G401 (cell line): ENCODE measurements at regions not wholly inside any gene's neighbourhood (a gene's known extent, or its start where the extent isn't known, plus 50 kb on each side); places are given as distances from the start of the nearest gene placed in this dataset.
A peak's percentile ranks its signal among the peaks of the same experiment; 100 is the strongest.
"Not testable (repeated sequence)": the region's sequence is repeated elsewhere in the genome, so short reads cannot be mapped to it uniquely, and the experiment has no call there.

Experiments used
- DNase-seq: peaks from one replicate; pipeline ENCODE4 v3.0.0-alpha.2; 2015; ENCODE audit warnings: low spot score
- in situ Hi-C: cut with HindIII; loops from 2 replicates; pipeline ENCODE4 v1.10.0; 2016; ENCODE audit warnings: low sequenced_read_pairs, mixed read lengths

- in situ Hi-C loops, result no loop called here
- DNase-seq, result no peak
Observed at GRCh38 chr6:154919806-154920205, 75.3 kb upstream of the TIAM2 start.

GRCh38 chr6:154920495-154921200 is 74.5 kb upstream of the TIAM2 start:
- in situ Hi-C loops, result no loop called here
- no peak for DNase-seq

DNA sequence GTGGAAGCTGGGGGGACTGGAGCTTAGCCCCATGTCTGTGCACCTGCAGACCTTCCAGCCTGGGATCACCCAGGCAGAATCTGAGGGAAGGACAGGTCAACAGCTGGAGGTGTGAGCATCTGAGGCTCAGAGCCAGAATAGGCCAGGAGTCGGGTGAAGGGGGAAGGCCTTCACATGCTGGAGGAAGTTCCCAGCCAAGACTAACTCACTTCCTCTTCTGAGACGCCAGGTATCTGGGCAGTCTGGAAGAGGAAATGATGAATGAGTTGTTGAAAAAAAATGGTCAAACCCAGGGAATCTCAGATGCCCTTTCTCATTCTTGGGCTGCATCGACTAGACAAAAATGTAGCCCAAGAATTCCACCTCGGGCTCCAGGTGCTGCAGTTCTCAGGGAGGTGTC is 73.6 kb upstream of the TIAM2 start:
- in situ Hi-C loops, result no loop called here
- DNase-seq, result no peak

DNA sequence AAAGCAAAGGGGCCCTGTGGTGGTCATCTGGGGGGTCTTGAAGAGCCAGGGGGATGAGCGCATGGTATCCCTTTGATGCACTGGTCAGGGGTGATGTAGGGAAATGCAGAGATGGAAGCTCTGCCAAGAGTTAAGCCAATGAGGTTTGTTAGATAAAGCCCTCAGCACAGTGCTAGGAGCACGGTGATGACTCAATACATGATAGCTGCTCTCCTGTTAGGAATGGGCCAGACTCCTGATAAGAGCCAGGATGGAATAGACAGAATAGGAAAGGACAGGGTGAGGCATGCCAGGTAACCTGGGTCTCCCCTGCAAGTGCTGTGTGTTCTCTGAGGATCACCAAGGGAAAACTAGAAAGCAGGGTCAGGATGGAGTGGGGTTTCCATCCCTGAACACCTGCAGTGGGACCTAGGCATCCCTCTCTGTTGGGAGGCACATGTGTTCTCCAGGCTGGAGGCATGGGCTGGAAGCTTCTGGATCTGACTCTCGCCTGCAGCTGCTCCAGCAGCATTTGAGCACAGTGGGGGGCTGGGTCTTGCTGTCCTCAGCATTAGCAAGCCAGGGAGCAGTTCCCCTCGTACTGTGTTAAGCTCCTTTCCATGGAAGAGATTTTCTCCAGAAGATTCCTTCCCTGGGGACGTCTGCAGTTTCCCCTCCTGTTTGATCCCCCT is 71.8 kb upstream of the TIAM2 start:
- DNase-seq, result no peak
- in situ Hi-C loops, result no loop called here

GRCh38 chr6:154925130-154925529 is 70.0 kb upstream of the TIAM2 start:
- DNase-seq, result no peak
- in situ Hi-C loops, result no loop called here

- no peak for DNase-seq
- in situ Hi-C loops, result no loop called here
Observed at GRCh38 chr6:154926366-154926765, 68.7 kb upstream of the TIAM2 start.

DNA sequence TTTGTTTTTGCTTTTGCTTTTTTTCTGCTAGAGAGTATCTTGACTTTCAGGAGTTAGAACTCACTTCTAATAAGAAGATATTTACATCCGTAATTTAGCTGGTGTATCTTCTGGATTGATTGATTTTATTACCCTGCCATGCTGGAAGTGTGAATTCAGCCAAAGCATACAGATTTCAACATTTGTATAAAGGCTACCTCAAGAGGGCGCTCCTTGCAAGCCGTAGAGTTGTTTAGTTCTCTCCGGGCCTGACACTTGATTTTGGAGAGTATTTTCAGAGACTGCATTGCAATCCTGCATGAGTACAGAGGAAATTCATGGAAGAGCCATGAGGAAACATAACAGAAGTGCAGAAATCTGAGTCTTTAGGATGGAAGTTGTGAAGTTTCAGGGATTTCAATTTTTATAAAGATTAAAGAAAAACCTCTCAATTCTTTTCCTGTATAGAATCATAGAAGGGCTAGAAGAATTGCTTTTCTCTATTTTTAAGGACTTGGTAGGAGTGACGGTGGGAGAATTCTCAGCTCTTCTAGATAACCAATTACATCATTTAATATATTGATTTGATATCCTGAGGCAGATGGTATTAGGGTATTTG is 66.7 kb upstream of the TIAM2 start:
- in situ Hi-C loops, result no loop called here
- peak; percentile 77 for DNase-seq

DNA sequence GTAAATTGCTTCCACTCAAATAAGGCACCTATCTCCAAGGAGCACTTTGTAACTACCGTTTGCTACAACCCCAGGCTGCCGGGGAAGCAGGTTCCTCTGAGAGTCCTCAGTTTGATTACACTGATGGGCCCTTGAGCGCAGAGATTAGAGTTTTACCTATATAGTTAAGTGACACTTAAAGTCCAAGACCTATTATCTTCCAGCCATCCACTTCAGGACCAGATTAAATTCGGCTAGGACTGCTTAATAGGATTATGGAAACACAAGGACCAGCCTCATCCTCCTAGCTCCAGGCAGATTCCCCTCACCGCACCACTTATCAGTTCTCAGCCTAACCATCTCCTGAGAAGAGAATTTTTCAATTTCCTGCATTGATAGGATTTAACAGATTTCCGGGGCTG is 64.7 kb upstream of the TIAM2 start:
- in situ Hi-C loops, result no loop called here
- no peak for DNase-seq

- in situ Hi-C loops, result no loop called here
Observed at GRCh38 chr6:154931711-154932424, 63.2 kb upstream of the TIAM2 start.

DNA sequence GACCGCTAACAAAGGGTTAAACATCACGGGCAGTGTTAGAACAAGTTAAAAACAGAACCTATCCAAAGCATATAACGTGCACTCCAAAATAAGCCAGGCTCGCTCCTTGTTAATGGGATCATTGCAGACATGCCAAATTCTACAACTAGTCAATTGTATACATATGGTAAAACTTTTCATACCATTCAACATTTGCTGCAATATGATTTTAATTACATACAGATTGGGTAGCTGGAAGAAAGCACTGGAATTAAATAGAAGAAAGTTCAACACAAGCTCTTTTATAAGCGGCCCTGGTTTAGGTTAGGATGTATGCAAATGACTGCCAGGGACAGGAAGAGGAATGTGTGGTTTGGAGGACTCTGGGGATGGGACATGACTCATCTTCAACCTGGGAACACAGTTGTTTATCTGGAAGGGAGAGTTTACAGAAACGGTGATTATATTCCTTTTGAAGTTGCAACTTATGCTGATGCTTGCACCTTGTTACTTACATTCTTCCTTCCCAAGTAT is 62.5 kb upstream of the TIAM2 start:
- in situ Hi-C loops, result no loop called here

More at GRCh38 chr6:154931711-154932424, 63.2 kb upstream of the TIAM2 start:
- DNase-seq, result no peak

DNA sequence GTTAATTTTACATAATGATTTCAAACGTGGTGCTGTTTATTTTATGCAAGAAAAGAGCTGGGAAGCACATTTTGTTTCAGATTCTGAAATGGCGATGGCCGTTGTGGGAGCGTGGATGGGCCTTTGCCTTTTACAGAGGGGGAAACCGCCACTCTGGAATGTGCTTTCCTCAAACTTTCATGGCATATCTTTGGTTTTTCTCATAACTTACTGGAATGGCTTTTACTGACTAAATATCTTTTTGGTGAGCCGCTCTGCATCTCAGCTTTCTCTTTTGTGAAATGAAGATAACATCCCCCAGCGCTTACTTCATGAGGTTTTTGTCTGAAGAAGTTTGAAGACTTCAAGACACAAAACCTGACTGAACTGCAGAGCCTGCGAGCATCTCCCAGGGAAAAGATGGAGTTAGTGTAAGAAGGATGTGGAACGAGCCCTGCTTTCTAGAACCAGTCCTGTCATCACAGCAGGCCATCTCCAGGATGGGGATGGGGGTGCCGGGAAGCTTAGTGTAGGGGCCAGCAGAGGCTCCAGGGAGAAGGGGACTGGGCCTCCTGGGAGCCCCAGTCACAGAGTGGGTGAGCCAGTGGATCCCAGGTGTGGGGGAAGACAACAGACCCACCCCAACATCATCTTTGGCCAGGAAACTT is 61.8 kb upstream of the TIAM2 start:
- in situ Hi-C loops, result no loop called here

More for the DNA sequence above, 62.5 kb upstream of the TIAM2 start:
- no peak for DNase-seq

DNA sequence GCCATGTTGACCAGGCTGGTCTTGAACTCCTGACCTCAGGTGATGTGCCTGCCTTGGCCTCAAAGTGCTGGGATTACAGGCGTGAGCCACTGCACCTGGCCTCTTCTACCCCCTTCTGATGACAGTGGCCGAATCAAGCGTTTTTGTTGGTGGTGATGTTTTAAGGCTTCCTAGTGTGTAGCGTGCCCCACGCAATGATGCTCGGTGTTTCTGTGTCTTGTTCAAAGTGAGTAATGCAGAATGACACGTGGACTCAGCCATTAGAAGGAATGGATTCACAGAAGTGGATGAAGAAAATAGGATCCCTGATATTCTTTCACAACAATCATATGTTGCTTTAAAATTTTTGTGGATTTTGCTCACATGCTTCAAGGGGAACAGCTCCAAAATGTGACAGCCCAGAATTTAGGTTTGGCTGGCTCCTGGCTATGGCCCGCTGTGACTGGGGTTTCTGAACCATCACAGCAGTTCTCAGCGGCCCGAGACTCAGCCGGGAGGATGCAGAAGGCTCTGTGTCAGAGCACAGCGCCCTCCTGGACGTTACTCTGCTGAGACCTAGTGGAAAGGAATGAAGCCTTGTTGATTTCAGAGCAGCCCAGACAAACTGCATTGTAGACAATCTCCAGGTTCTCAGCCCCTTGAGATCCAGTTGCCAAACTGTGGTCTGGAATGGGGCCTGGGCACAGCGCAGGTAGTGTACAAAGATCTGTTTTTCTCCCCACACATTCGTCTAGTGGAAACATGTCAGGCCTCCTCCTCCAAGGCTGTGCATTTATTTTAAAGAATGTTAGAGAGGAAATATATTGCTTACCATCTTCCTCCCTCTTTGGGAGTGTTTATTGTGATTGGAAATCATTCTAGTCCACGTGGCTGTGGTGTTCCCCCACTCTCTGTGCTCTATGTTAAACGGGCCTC is 57.6 kb upstream of the TIAM2 start:
- in situ Hi-C loops, result no loop called here
- DNase-seq, result peak; percentile 58

More for the DNA sequence above, 61.8 kb upstream of the TIAM2 start:
- no peak for DNase-seq

DNA sequence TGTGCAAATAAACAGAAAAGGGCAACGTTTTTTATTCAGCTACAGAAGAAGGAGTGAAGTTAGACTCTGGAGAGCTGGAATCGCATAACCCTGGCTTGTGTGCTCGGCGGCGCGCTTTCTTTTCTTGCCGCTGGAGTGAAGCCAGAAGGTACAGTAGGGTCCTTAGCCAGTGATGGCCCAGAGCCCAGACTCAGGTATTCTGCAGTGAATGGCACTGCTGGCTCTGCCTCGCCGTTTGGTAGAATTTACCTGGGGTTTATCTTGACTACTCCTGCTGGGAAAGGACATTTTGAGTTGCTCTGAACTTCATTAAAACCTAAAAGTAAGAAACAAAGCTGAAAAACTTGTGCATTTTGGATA is 56.9 kb upstream of the TIAM2 start:
- peak; percentile 72 for DNase-seq
- in situ Hi-C loops, result no loop called here

GRCh38 chr6:154938727-154939285 is 56.3 kb upstream of the TIAM2 start:
- DNase-seq, in situ Hi-C loops: not testable (repeated sequence)

DNA sequence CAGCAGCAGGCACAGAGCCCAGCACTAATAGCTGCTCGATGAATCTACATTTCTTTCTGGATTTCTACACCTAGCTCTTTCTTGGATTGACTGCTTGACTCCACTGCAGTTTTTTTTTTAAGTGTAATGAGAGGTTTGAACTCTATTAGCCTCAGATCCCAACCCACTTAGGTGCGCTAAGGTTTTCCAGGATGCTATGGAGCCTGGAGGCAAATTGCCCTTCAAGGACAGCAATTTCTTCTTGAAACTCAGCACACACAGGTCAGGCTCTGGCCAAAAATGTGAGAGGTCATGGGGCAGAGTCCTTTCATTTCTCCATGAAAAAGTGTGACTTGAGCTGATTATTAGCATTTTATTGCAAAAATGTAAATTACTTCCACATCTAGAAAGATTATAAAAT is 52.3 kb upstream of the TIAM2 start:
- in situ Hi-C loops, result no loop called here
- DNase-seq, result no peak

- in situ Hi-C loops, result no loop called here
- no peak for DNase-seq
Observed at GRCh38 chr6:154945271-154945890, 49.7 kb upstream of the TIAM2 start.
